ENCODE measurements at regions not wholly inside any gene's neighbourhood (a gene's known extent, or its start where the extent isn't known, plus 50 kb on each side); places are given as distances from the start of the nearest gene placed in this dataset.

DNA sequence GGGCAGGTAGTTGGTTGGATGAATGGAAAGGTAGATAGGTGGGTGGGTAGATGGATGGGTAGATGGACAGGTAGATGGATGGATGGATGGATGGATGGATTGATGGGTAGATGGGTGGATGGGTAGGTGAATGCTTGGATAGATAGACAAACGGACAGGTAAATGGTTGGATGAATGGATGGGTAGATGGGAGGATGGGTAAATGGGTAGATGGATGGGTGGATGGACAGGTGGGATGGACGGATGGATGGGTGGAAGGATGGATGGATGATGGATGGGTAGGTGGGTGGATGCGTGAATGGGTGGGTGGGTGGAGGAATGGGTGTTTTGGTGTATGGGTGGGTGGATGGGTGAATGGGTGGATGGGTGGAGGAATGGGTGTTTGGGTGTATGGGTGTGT is 50.1 kb upstream of the ASAP2 start:
- DNase-seq = no peak

- no peak for DNase-seq
Measured at GRCh38 chr2:9154061-9154460, 52.6 kb upstream of the ASAP2 start.

GRCh38 chr2:9153643-9153980 is 53.0 kb upstream of the ASAP2 start:
- no peak for DNase-seq

DNA sequence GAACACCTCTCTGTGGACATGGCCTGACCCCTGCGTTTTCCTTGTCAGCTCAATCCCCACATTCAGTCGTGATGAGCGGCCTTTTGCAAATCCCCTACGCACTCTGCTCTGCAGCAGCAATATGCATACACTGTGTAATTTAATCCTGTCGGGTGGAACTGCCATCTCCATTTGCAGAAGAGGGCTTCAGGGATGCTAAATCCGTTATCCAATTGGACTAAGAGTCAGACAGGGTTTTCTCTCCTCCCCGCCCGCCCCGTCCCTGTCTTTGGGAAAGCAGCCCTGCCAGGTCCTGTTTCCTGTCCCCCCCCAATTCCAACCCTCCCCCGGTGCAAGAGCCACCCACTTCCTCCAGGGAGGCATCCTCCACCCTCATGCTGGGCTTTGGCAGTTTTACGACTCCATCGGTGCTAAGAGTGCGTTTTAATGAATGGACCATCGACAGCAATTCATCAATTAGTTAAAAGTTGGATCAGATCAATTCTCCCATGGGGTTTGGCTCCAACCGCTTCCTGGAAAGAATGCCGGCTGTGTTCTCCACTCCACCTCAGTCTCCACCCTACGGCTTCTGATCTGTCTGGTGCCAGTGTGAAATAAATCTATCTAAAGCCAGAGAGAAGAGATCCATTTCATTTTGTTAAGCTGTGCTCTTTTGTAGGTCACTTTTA is 53.5 kb upstream of the ASAP2 start:
- no peak for DNase-seq

DNA sequence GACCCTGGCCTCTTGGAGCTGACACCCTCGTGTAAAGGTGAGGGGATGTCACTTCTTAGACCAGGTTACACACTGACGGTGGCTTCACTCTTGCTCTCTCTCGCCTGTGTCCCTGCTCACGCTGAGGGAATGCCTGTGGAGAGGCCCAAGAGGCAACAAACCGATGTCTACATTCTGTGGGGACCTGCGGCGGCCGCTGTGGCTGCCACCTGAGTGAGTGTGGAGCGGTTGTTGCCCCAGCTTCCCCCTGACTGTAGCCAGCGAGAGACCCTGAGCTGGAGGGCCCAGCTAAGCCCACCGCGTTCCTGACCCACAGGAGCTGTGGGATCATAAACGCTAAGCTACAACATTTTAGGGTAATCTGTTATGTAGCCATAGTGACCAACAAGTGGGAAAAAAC is 55.7 kb upstream of the ASAP2 start:
- DNase-seq = no peak

GRCh38 chr2:9150568-9150900 is 56.1 kb upstream of the ASAP2 start:
- no peak for DNase-seq

DNA sequence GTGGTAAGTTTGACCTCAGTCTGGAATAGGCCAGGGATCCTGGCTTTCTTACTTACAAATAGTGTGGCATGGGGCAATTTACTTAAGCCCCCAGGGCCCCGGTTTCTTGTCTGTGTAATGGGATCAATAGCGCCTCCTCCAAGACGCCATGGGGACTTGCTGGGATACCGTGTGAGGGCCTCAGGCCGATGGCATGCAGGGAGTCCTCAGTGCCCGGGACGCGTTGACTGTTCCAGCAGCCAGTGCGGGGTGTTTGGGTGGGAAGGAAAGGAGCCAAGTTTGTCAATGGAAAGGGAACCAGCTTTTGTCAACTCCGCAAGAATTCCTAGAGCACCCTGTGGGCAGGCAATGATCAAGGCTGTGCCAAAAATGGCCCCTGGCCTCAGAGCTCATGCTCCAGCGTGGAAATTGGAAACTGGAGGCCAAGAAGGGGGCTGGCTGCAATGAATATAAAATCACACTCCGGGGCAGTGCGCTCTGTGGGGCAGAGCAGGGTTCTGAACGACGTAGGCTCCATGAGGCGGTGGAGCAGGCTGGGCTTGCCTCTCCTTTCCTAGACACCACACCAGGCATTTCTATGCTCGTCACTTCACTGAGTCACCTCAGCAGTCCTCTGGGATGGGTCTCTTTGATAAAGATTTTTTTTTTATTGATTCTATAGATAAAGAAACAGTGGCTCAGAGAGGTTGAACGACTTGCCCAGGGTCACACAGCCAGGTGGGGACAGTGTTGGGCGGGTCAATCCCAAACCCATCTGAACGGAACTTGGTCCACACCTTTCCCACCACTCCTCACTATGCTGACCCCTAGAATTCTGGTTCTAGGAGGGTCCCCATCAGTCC is 56.7 kb upstream of the ASAP2 start:
- no peak for DNase-seq

GRCh38 chr2:9149388-9149660 is 57.3 kb upstream of the ASAP2 start:
- no peak for DNase-seq

DNA sequence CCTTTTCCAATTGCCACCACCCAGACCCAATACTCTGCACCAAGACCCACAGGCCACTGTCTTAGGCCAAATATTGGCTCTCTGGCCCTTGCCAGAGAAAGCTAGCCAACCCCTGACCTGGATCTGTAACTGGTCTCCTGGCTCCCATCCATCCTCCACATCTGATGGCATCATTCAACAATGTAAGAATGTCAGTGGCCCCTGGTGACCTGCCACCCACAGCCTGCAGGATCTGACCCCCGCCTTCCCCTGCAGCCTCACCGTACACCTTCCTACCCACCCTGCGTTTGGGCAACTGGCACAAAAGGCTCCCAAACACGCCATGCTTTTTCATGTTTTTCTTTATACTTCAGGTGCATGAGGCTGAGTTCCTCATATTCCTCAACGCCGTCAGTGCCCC is 60.0 kb upstream of the ASAP2 start:
- DNase-seq = no peak

- DNase-seq = no peak
Measured at GRCh38 chr2:9145752-9146430, 60.7 kb upstream of the ASAP2 start.

GRCh38 chr2:9145109-9145751 is 61.4 kb upstream of the ASAP2 start:
- DNase-seq = no peak

DNA sequence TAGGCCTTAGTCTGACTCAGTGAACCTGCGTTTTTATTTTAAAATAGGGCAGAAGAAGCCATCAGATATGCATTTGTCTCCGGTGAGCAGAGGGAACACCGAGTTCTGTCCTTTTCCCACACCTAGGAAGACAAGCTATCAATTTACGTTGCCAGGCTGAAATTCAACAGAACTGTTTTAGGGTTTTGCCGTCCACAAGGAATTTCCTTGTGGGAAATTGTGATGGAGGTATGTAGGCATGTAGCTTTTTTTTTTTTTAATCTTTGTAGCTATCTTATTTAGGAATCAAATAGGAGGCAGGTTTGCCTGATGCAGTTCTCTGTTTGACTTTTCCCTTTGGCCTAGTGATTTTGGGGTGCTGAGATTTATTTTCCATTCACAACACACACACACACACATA is 62.0 kb upstream of the ASAP2 start:
- no peak for DNase-seq

- DNase-seq = no peak
Measured at GRCh38 chr2:9144046-9144445, 62.6 kb upstream of the ASAP2 start.

DNA sequence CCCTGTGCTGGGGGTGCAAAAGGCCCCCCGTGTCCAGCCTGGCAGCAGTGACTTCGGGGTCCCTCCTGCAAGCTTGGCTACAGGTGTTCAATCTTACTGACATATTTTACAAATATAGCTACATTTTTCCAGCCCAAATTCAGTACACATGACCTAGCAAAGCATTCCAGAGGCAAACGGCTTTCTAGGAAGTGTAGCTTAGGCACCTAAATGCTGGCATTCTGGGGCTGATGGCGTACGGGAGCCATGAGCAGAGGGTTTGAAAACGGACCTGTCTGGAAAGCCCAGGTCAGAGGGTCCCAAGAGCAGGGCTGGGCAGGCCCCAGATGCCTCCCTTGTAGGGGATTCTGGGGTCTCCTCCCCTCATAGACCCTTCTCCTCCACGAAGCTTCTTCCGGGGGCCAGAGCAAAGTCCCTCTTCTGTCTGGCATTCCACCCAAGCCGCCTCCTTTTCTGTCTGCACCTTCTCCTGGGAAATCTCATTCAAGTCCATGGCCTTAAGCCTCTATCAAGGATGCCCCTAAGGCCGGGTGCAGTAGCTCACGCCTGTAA is 63.3 kb upstream of the ASAP2 start:
- DNase-seq = no peak

- DNase-seq = peak; percentile 78
Measured at GRCh38 chr2:9142551-9143263, 63.9 kb upstream of the ASAP2 start.

DNA sequence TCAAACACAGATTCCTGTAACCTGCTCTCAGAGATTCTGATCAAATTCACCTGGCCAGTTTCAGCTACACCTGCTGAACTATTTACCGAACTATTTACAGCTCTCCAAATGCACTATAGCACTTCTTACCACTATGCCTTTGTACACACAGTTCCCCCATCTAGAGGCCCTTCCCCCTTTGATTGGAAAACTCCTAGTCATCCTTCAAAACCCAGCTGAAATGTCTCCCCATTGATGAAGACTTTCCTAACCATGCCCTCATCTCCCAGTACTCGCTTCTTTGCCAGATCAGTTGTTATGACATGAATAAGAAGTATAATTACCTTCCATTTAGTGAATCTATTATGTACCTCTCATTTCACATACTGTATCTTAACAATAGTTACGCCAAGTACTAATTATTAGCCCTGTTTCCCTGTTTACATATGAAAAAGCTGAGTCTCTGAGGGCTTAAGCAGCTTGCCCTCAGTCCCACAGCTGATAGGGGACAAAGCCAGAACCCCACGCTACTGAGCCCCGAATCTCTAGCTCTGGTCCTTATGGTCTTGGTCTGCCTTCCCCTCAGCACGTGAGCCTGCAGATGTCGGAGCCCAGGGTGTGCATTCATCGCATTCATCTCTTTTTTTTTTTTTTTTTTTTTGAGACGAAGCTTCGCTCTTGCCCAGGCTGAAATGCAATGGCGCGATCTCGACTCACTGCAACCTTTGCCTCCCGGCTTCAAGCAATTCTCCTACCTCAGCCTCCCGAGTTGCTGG is 64.7 kb upstream of the ASAP2 start:
- no peak for DNase-seq

- no peak for DNase-seq
Measured at GRCh38 chr2:9141091-9141667, 65.4 kb upstream of the ASAP2 start.

DNA sequence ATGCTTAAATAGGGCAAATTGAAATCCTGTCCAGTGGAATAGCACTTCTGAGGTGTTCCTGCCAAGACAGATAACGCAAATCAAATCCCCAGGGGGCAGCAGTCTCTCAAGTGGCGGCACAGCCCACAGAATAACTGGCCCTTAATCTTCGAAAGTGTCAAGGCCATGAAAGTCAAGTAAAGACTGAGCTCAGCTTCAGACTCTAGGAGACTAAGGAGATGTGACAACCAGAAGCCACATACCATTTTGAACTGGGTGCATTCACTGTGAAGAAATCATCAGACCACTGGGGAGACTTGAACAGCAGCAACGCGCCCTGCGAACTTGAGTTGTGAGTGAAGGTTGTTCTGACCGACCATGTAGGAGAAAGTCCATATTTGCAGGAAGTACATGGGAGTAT is 66.0 kb upstream of the ASAP2 start:
- no peak for DNase-seq

DNA sequence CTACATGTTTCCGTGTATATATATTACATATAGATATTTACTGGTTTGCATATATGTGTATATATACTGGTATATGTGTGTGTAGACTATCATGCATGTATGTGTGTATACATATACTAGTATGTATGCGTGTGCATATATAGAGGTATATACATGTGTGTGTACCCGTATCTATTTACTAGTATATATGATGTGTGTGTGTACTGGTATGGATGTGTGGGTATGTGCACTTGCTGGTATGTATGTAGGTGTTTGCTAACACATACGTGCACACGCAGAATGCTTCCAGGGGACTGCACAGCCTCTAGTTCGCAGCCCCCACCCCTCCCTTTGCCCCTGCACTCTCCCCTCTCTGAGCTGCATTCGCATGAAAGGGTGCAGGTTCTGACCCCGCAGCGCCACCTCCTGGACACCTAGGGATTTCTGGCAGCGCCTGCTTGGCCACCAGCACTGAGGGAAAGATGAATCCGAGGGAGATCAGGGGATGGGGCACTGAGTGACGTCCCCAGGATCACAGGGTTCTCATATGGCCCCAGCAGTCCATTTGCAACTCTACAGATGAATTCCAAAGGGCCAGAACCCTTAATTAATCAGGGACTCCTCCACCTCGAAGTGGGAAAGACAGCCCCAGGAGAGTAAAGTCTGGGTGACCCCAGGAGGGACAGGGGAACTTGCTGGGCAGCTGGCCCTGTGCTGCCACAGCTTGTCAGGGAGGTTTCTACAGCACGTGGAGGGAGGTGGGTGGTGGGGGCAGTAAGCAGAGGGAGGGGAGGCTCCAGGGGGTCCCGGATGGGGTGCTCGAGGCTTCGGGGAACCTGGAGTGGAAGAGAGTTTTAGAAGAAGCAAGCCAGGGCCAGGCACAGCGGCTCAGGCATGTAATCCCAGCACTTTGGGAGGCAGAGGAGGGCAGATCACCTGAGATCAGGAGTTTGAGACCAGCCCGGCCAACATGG is 66.8 kb upstream of the ASAP2 start:
- DNase-seq = peak; percentile 84

DNA sequence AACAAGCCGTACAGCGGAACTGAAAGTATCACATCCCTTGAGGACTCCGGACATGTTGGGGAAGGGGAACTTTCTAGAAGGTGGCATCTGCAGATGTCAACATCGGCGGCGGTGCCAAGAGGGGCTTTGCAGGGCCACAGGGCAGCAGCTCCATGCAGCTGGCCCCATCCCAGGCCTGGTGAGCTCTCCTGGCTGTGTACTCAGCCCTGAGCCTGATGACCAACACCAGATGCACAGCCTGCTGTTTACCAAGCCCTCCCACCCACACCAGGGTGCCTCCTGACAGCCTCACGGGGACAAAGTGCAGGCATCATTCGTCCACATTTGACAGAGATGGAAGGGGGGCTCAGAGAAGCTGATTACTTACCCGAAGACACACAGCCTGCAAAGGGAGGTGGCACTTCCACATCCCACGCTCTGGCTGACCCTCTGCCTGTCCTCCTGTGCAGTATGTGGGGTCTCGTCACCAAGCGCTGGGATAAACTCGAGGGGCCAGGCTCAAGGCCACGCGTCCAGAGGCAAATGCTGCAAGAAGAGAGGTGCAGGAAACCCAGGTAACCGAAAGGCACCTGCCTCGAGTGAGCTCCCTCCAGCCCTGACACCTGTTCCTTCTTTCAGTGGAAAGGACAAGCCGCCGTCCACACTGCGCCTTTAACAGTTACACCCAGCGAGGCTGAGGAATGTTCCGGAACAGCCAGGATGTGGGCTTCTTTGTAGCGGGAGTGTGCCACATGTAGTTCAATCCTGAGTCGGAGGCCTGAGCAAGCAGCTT is 69.0 kb upstream of the ASAP2 start:
- DNase-seq = no peak
